8988T (cell line): ENCODE measurements at regions not wholly inside any gene's neighbourhood (a gene's known extent, or its start where the extent isn't known, plus 50 kb on each side); places are given as distances from the start of the nearest gene placed in this dataset.
"Not testable (repeated sequence)": the region's sequence is repeated elsewhere in the genome, so short reads cannot be mapped to it uniquely, and the experiment has no call there.

Experiments
- DNase-seq: peaks from one replicate; pipeline ENCODE4 v3.0.0; 2011

DNA sequence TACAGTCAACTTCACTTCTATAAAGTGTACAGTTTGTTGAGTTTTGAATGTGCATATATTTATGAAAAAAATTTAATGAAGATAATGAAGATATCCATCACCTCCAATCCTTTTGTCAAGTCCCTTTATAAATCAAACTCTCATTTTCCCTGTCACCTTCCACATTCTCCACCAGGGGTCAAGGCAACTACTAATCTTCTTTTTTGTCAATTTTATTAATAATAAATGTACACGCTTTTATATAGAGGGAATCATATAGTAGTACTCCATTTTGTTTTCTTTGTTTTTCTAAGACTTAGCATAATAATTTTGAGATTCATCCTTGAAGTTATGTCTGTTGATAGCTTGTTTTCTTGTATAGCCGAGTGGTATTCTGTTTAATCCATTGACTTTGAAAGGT is 1594.2 kb upstream of the PRMT6 start:
- DNase-seq: no peak

- no peak for DNase-seq
Observed at GRCh38 chr1:105467549-105467948, 1588.9 kb upstream of the PRMT6 start.

- not testable (repeated sequence) for DNase-seq
Observed at GRCh38 chr1:105470541-105470940, 1585.9 kb upstream of the PRMT6 start.

DNA sequence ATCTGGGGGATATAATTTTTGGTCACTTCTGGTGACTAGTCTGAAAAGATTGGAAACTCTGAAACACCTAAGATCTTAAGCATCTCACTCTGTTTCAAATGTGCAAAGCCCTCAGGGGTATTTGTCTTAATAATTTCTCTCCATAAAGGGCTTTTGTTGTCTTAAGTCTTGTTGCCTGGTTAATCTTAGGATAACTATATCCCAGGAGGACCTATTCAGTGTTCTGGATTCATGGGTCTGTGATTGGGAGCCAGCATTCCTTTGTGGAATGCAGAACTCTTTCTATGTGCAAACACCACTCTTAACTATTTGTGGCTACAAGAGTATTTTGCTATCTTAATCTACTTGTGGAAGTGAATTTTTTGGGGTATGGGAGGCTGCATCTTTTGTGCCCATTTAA is 1573.0 kb upstream of the PRMT6 start:
- DNase-seq: no peak

DNA sequence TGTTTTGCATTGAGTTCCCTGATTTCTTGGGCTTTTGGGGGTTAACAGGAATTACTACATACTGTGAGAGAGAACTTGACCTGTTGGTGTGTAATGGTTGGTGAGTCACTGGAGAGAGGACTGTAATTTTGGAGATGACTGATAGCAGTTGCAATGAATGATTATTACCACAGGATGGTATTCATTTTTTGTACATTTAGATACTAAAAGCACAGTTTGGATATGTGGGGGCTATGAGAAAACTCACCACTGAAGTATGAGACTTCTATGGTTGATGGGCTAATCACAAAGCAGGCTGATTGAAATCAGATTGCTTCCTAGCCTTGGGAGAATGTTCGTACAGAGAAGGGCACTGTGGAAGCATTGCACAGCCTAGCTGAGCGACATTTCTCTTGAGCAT is 1571.3 kb upstream of the PRMT6 start:
- no peak for DNase-seq

DNA sequence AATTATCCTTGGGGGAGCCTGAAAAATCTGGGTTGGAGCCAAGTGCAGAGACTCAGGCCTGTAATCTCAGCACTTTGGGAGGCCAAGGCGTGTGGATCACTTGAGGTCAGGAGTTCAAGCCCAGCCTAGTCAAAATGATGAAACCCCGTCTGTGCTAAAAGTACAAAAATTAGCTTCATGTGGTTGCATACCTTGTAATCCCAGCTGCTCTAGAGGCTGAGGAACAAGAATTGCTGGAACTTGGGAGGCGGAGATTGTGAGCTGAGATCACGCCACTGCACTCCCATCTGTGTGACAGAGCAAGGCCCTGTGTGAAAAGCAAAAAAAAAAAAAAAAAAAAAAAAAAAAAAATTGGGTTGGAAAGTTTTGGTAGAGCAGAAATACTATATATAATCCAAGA is 1563.6 kb upstream of the PRMT6 start:
- no peak for DNase-seq

- no peak for DNase-seq
Observed at GRCh38 chr1:105516068-105516467, 1540.4 kb upstream of the PRMT6 start.

GRCh38 chr1:105533996-105534395 is 1522.5 kb upstream of the PRMT6 start:
- no peak for DNase-seq

- no peak for DNase-seq
Observed at GRCh38 chr1:105544475-105544874, 1512.0 kb upstream of the PRMT6 start.

- DNase-seq: no peak
Observed at GRCh38 chr1:105556266-105556665, 1500.2 kb upstream of the PRMT6 start.

DNA sequence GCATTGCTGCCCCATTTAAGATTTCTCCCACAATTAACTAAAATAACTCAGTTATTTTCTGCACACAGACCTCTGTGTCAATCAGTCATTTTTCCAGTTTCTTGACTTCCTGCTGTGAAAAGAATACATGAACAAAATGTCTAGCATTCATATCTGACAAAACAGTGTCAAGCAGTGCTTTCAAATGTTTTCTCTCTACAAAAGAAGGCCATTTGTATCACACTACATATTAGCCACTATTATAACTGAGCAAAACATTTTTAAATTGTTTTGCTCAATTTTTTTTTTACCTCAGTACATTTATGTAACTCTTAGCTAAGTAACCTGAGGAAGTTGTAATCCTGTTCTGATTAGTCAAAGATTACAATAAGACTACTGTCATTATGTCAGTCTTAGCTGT is 1498.5 kb upstream of the PRMT6 start:
- no peak for DNase-seq

DNA sequence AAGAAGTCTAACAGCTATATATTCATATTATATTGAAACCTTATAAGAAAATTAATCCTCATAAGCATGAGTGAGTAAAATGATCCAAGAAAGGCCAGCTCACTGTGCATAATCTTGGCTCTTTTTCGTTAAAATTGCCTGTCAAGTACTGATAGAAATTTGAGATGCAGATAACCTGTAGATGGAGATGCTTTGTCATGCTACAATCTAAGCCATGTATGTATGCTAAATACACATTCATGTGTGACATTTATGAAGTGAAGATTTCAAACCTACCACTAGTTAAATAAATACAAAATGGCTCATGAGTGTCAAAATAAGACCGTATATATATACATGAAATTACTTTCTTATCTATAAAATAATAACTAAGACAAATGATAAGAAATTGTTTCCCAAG is 1491.5 kb upstream of the PRMT6 start:
- DNase-seq: no peak

DNA sequence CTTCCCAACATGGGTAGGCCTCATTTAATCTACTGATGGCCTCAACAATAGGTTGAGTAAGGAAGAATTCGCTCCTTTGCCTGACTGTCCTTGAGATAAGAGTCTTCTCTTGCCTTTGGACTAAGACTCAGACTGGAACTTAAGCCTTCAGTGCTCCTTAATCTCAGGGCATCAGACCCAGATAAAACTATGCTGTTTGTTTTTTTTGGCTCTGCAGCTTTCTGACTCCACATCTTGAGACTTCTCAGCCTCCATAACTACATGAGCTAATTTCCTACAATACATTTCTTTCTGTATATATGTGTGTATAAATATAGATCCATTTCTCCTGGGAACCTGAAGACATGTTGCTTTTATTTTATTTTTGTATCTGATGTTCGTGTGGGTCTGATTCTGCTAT is 1470.7 kb upstream of the PRMT6 start:
- no peak for DNase-seq

DNA sequence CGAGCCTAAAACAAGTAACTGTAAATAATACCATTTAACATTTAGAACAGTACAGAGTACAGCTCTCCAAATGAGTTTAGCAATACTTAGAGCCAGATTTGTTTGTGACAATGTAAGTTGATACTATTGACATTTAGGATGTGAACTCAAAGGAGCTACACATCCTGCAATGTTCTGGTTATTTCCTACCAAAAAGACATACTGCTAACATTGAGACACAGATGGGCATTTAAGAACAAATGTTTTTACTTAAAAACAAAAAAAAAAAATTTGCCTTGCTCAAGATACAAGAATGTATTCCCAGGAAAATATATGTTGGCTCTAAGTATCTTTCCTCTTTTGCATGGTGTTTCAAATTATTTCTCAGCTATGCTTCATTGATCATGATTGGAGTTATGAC is 1464.8 kb upstream of the PRMT6 start:
- no peak for DNase-seq

DNA sequence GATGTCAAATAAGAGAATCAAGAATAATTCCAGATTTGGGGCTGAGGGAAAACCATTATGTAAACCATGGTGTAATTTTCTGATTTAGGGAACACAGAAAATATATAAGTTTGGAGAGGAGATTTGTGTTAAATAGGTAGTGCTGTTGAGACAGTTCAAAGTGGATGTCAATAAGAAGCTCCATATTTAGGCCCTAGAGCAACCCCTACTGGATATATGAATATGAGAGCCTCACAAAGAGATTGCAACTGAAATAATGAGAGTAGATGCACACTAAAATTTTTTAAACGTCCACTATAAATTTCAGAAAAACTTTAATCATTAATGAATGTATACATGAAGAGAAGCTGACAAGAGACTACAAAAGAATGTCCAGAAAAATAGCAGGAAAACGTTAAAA is 1447.8 kb upstream of the PRMT6 start:
- no peak for DNase-seq

GRCh38 chr1:105626276-105626987 is 1430.0 kb upstream of the PRMT6 start:
- DNase-seq: no peak

- DNase-seq: not testable (repeated sequence)
Observed at GRCh38 chr1:105631153-105631744, 1425.2 kb upstream of the PRMT6 start.

DNA sequence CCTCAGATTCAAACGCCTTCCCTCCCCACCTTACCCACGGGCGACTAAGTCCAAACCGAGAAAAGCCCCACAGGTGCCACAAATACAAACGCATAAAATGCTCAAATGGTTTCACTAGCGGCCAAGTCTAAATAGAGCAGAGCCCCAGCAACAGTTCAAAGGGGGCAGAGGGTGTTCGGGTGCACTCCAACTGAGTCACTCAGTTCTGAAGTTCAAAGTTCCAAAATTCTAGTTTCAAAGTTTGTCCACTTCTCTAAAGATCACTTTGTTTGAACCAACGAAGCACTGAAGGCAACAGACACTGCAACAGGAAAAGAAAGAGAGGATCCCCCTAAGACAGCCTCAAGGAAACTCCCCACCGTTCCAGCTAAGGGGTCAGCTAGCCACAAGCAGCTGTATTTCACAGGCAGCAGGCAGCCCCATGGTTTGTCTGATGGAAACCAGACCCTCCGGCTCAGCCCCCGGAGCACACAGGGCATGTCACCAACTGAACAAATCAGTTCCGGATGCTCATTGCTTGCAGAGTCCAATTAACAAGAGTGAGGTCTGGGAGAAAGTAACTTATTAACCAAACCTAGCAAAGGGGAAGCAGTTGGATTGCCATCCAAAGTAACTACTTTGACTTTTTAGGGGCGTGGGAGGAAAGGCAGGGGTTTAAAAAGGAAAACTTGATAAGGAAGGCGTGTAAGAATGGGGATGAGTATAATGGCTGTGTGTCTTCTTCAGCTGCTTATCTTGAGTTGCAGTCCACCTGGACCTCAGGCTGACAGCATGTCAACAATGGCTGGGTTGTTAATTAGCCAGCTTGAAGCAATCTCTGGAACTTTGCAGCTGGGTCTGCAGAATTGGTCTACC is 1423.9 kb upstream of the PRMT6 start:
- DNase-seq: no peak

- no peak for DNase-seq
Observed at GRCh38 chr1:105636052-105636451, 1420.4 kb upstream of the PRMT6 start.

- DNase-seq: no peak
Observed at GRCh38 chr1:105641407-105641806, 1415.1 kb upstream of the PRMT6 start.

GRCh38 chr1:105652109-105652508 is 1404.4 kb upstream of the PRMT6 start:
- DNase-seq: no peak

DNA sequence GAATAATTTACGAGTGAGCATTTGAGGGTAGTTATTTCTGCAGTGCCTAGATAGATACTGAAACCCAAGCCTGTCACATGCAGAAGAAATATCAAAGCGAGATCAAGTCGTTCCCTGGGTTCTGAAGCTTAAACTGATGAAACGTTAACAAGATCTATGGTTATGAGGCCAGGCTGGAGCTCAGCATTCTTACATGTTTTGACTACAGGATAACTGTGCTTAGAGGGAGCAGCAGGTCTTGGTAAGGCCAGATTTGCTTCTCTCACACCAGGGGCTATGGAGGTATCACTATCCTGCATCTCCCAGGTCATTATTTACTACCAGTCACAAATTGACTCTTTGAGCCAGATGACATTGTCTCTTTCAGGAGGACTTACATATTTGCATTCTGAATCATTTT is 1401.4 kb upstream of the PRMT6 start:
- DNase-seq: no peak

- DNase-seq: no peak
Observed at GRCh38 chr1:105664495-105664894, 1392.0 kb upstream of the PRMT6 start.

DNA sequence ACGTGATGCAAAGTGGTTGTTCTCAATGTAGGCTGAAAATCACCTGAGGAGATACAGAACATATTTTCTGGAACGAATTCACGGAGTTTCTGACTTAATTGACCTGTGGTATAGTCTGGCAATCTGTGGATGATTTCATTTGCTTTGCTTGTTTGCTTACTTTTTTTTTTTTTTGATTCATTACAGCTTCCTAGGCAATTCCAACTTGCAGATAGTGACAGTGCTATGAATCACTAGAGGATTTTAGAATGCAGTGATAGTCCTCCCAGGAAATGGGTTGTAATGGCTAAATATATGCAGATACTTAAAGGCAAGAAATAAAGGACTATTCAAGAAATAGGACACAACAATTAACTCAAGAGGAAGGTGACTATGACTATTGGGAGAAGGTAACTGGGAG is 1378.1 kb upstream of the PRMT6 start:
- no peak for DNase-seq
